SU-DHL-6 (cell line): ENCODE measurements at regions not wholly inside any gene's neighbourhood (a gene's known extent, or its start where the extent isn't known, plus 50 kb on each side); places are given as distances from the start of the nearest gene placed in this dataset.

Experiments
- H2AFZ ChIP-seq: fragments of 200-600 bp; sonication (generic); 2 replicates; pipeline ENCODE4 v1.6.1; 2014; ENCODE audit warnings: low read depth, mild to moderate bottlenecking, moderate library complexity, mixed read lengths, antibody characterized with exemption, low read length; ENCODE audit not compliant: severe bottlenecking
- H3F3A ChIP-seq: fragments of 200-600 bp; shearing (Covaris generic); 2 replicates; pipeline ENCODE4 v1.6.0; 2016; ENCODE audit warnings: antibody characterized with exemption, mild to moderate bottlenecking; ENCODE audit not compliant: insufficient read depth
- H3K27ac ChIP-seq: fragments of 200-600 bp; sonication (generic); 2 replicates; pipeline ENCODE4 v1.5.1; 2016; ENCODE audit warnings: low read depth, mild to moderate bottlenecking, low read length, moderate library complexity, mixed read lengths
- H3K27me3 ChIP-seq: fragments of 200-600 bp; sonication (generic), shearing (Covaris generic); 2 replicates; pipeline ENCODE4 v1.6.0; 2014; ENCODE audit warnings: mild to moderate bottlenecking, low read length
- H3K36me3 ChIP-seq: fragments of 200-600 bp; sonication (generic); 2 replicates; pipeline ENCODE4 v1.6.1; 2014; ENCODE audit warnings: mild to moderate bottlenecking, low read length, mixed read lengths
- H3K4me2 ChIP-seq: fragments of 300-600, 200-600 bp; shearing (Covaris generic), sonication (generic); 2 replicates; pipeline ENCODE4 v1.6.0; 2014; ENCODE audit warnings: low read length, low read depth, mild to moderate bottlenecking; ENCODE audit not compliant: poor library complexity, severe bottlenecking
- H3K4me3 ChIP-seq: fragments of 200-600 bp; sonication (generic); 2 replicates; pipeline ENCODE4 v1.5.1; 2014; ENCODE audit warnings: antibody characterized with exemption, low read length, mild to moderate bottlenecking, mixed read lengths; ENCODE audit not compliant: insufficient read depth, poor library complexity, severe bottlenecking
- H3K79me2 ChIP-seq: fragments of 200-600 bp; sonication (generic); 2 replicates; pipeline ENCODE4 v1.6.1; 2014; ENCODE audit warnings: mild to moderate bottlenecking, low read length, moderate library complexity; ENCODE audit not compliant: insufficient read depth
- H3K9ac ChIP-seq: fragments of 200-600 bp; sonication (generic); 2 replicates; pipeline ENCODE4 v1.7.0; 2014; ENCODE audit warnings: mild to moderate bottlenecking, low read length
- H3K9me2 ChIP-seq: fragments of 200-600 bp; sonication (generic); replicated peaks from 2 replicates; pipeline ENCODE4 v1.6.1; 2014; ENCODE audit warnings: low read length; ENCODE audit not compliant: insufficient read depth
- H3K9me3 ChIP-seq: fragments of 200-600 bp; sonication (generic); 2 replicates; pipeline ENCODE4 v1.6.1; 2014; ENCODE audit warnings: low read length, mixed read lengths; ENCODE audit not compliant: insufficient read depth
- H4K20me1 ChIP-seq: fragments of 200-600 bp; sonication (generic); 2 replicates; pipeline ENCODE4 v1.6.1; 2014; ENCODE audit warnings: low read depth, mild to moderate bottlenecking, antibody characterized with exemption, low read length, moderate library complexity, mixed read lengths
- CTCF ChIP-seq: fragments of 200-600 bp; sonication (generic); IDR thresholded peaks from one replicate; pipeline ENCODE4 v1.5.1; 2017; ENCODE audit warnings: antibody characterized with exemption, mild to moderate bottlenecking, low read length, moderate library complexity; ENCODE audit not compliant: insufficient read depth, poor library complexity, severe bottlenecking
- EZH2phosphoT487 ChIP-seq: fragments of 200-600 bp; sonication (generic), shearing (Covaris generic); conservative IDR thresholded peaks from 2 replicates; pipeline ENCODE4 v1.6.1; 2018; ENCODE audit warnings: mild to moderate bottlenecking, antibody characterized with exemption, low read length, moderate library complexity, mixed read lengths

GRCh38 chr14:36006623-36007022 is 169.9 kb downstream of the PTCSC3 start:
- no peaks in the 10 kb centered on the region for H3K27me3 ChIP-seq
- no peak overlapping the region for H3K9ac ChIP-seq
- H3K79me2 ChIP-seq = no peaks in the 10 kb centered on the region
- H3K4me2 ChIP-seq = no peak overlapping the region
- no peaks in the 10 kb centered on the region for H3K9me3 ChIP-seq
- H3F3A ChIP-seq = no peaks in the 10 kb centered on the region
- no peak overlapping the region for H3K27ac ChIP-seq
- H3K4me3 ChIP-seq = no peak overlapping the region
- H3K9me2 ChIP-seq = no peaks in the 10 kb centered on the region
- H4K20me1 ChIP-seq = no peaks in the 10 kb centered on the region
- H3K36me3 ChIP-seq = no peaks in the 10 kb centered on the region
- no peak overlapping the region for H2AFZ ChIP-seq
- TF ChIP-seq CTCF = no peak
- TF ChIP-seq EZH2phosphoT487 = no peak

- H3K4me3 ChIP-seq = no peak overlapping the region
- TF ChIP-seq CTCF (no peak), EZH2phosphoT487 (no peak)
- H3F3A ChIP-seq = no peaks in the 10 kb centered on the region
- H3K9ac ChIP-seq = no peak overlapping the region
- H3K79me2 ChIP-seq = no peaks in the 10 kb centered on the region
- no peak overlapping the region for H3K27ac ChIP-seq
- no peak overlapping the region for H3K4me2 ChIP-seq
- H3K27me3 ChIP-seq = no peaks in the 10 kb centered on the region
- H2AFZ ChIP-seq = no peak overlapping the region
- no peaks in the 10 kb centered on the region for H3K9me2 ChIP-seq
- no peaks in the 10 kb centered on the region for H3K36me3 ChIP-seq
- H4K20me1 ChIP-seq = no peaks in the 10 kb centered on the region
- no peaks in the 10 kb centered on the region for H3K9me3 ChIP-seq
Measured at GRCh38 chr14:36005670-36006069, 170.9 kb downstream of the PTCSC3 start.

GRCh38 chr14:36001936-36002335 is 174.6 kb downstream of the PTCSC3 start:
- Histone ChIP-seq H3K4me2 (no peak overlapping the region), H3K9me2 (no peaks in the 10 kb centered on the region), H3K79me2 (no peaks in the 10 kb centered on the region), H2AFZ (no peak overlapping the region), H4K20me1 (no peaks in the 10 kb centered on the region), H3K36me3 (no peaks in the 10 kb centered on the region), H3K27ac (no peak overlapping the region), H3K9me3 (no peaks in the 10 kb centered on the region), H3F3A (no peaks in the 10 kb centered on the region), H3K4me3 (no peak overlapping the region), H3K9ac (no peak overlapping the region), H3K27me3 (no peaks in the 10 kb centered on the region)
- no peak for TF ChIP-seq CTCF

GRCh38 chr14:35999294-35999693 is 173.2 kb downstream of the BRMS1L start:
- H4K20me1 ChIP-seq = no peaks in the 10 kb centered on the region
- H3K27me3 ChIP-seq = no peaks in the 10 kb centered on the region
- TF ChIP-seq EZH2phosphoT487 (no peak), CTCF (no peak)
- H3K4me2 ChIP-seq = no peak overlapping the region
- H3K27ac ChIP-seq = no peak overlapping the region
- no peak overlapping the region for H2AFZ ChIP-seq
- no peaks in the 10 kb centered on the region for H3K9me3 ChIP-seq
- H3K9me2 ChIP-seq = no peaks in the 10 kb centered on the region
- no peaks in the 10 kb centered on the region for H3F3A ChIP-seq
- H3K36me3 ChIP-seq = no peaks in the 10 kb centered on the region
- H3K9ac ChIP-seq = no peak overlapping the region
- no peaks in the 10 kb centered on the region for H3K79me2 ChIP-seq
- H3K4me3 ChIP-seq = no peak overlapping the region
